HG03520 (cell line): ENCODE measurements at regions not wholly inside any gene's neighbourhood (a gene's known extent, or its start where the extent isn't known, plus 50 kb on each side); places are given as distances from the start of the nearest gene placed in this dataset.

Experiments
- ATAC-seq: cut with Tn5 transposase; IDR thresholded peaks from one replicate; pipeline ENCODE4 v1.9.1; 2021; ENCODE audit warnings: mild to moderate bottlenecking, moderate library complexity; ENCODE audit not compliant: unreplicated experiment

- ATAC-seq = no peak
Measured at GRCh38 chr20:7387638-7388193, 552.5 kb downstream of the HAO1 start.

GRCh38 chr20:7389216-7389615 is 551.0 kb downstream of the HAO1 start:
- no peak for ATAC-seq

- ATAC-seq = no peak
Measured at GRCh38 chr20:7392542-7393206, 547.6 kb downstream of the HAO1 start.

- ATAC-seq = no peak
Measured at GRCh38 chr20:7399114-7399513, 541.1 kb downstream of the HAO1 start.

GRCh38 chr20:7399575-7399974 is 540.7 kb downstream of the HAO1 start:
- no peak for ATAC-seq

- ATAC-seq = no peak
Measured at GRCh38 chr20:7406671-7407070, 533.6 kb downstream of the HAO1 start.

- no peak for ATAC-seq
Measured at GRCh38 chr20:7410150-7410549, 530.1 kb downstream of the HAO1 start.

- no peak for ATAC-seq
Measured at GRCh38 chr20:7411075-7411474, 529.2 kb downstream of the HAO1 start.

GRCh38 chr20:7415427-7415826 is 524.8 kb downstream of the HAO1 start:
- ATAC-seq = no peak

GRCh38 chr20:7416382-7416781 is 523.9 kb downstream of the HAO1 start:
- no peak for ATAC-seq

- no peak for ATAC-seq
Measured at GRCh38 chr20:7420345-7420744, 519.9 kb downstream of the HAO1 start.

GRCh38 chr20:7426890-7427496 is 513.3 kb downstream of the HAO1 start:
- ATAC-seq = no peak

GRCh38 chr20:7428946-7429345 is 511.3 kb downstream of the HAO1 start:
- ATAC-seq = no peak

- ATAC-seq = no peak
Measured at GRCh38 chr20:7432612-7433011, 507.6 kb downstream of the HAO1 start.

- no peak for ATAC-seq
Measured at GRCh38 chr20:7437311-7437710, 502.9 kb downstream of the HAO1 start.

- ATAC-seq = no peak
Measured at GRCh38 chr20:7449269-7449668, 491.0 kb downstream of the HAO1 start.

GRCh38 chr20:7452890-7453289 is 487.4 kb downstream of the HAO1 start:
- ATAC-seq = no peak

GRCh38 chr20:7454047-7454446 is 486.2 kb downstream of the HAO1 start:
- no peak for ATAC-seq

GRCh38 chr20:7458459-7458858 is 481.8 kb downstream of the HAO1 start:
- ATAC-seq = no peak

GRCh38 chr20:7459083-7459482 is 481.2 kb downstream of the HAO1 start:
- ATAC-seq = no peak

- ATAC-seq = no peak
Measured at GRCh38 chr20:7463290-7463689, 477.0 kb downstream of the HAO1 start.

- ATAC-seq = no peak
Measured at GRCh38 chr20:7470912-7471311, 469.3 kb downstream of the HAO1 start.

GRCh38 chr20:7490288-7490687 is 450.0 kb downstream of the HAO1 start:
- ATAC-seq = no peak
